Kidney (tissue), 13 donors: ENCODE measurements at regions not wholly inside any gene's neighbourhood (a gene's known extent, or its start where the extent isn't known, plus 50 kb on each side); places are given as distances from the start of the nearest gene placed in this dataset.

ENCODE experiments used
- DNase-seq, 5 donors: peaks; one replicate each; pipeline ENCODE4 v3.0.0-alpha.2; 2013 to 2020
- FAIRE-seq: peaks from 2 replicates; lab custom pipeline; 2012; peaks lifted over from hg19 to GRCh38; lab: Jason Lieb, UNC
- H3K27ac ChIP-seq, 2 donors: one replicate each; pipeline ENCODE4 v1.7.0; 2013; ENCODE audit warnings: low read depth in 2 of 2, low read length in 2 of 2, inconsistent platforms in 1 of 2
- H3K27me3 ChIP-seq: one replicate; pipeline ENCODE4 v1.7.1; 2013; ENCODE audit warnings: low read length, inconsistent platforms; ENCODE audit not compliant: control insufficient read depth, insufficient read depth
- H3K36me3 ChIP-seq, 3 donors: one replicate each; pipeline versions ENCODE4 v1.7.0 to v1.7.1; 2013; ENCODE audit warnings: low read length in 3 of 3, control low read depth in 1 of 3, inconsistent platforms in 1 of 3; ENCODE audit not compliant: insufficient read depth in 3 of 3, control insufficient read depth in 2 of 3
- H3K4me1 ChIP-seq, 3 donors: one replicate each; pipeline versions ENCODE4 v1.7.0 to v1.7.1; 2013; ENCODE audit warnings: low read length in 3 of 3, inconsistent platforms in 1 of 3, low read depth in 1 of 3; ENCODE audit not compliant: control insufficient read depth in 2 of 3, insufficient read depth in 2 of 3
- H3K4me3 ChIP-seq, 3 donors: one replicate each; pipeline versions ENCODE4 v1.7.0 to v1.8.1; 2013; ENCODE audit warnings: low read length in 3 of 3, control low read depth in 1 of 3, inconsistent platforms in 1 of 3
- H3K9ac ChIP-seq, 3 donors: one replicate each; pipeline versions ENCODE4 v1.7.0 to v1.7.1; 2013; ENCODE audit warnings: low read length in 3 of 3, control low read depth in 1 of 3, inconsistent platforms in 1 of 3
- H3K9me3 ChIP-seq, 3 donors: one replicate each; pipeline versions ENCODE4 v1.7.0 to v1.7.1; 2013; ENCODE audit warnings: low read length in 3 of 3, control low read depth in 1 of 3, inconsistent platforms in 1 of 3; ENCODE audit not compliant: control insufficient read depth in 2 of 3, insufficient read depth in 1 of 3
- CTCF ChIP-seq: IDR thresholded peaks from 3 replicates; pipeline ENCODE4 v1.5.1; 2012; ENCODE audit warnings: mild to moderate bottlenecking, moderate library complexity, borderline replicate concordance; ENCODE audit not compliant: insufficient read depth; ENCODE audit errors: extremely low read depth
- intact Hi-C: fragments of 100-400 bp; cut with DNase I; formaldehyde crosslinking; loops from one replicate; pipeline ENCODE4 v1.11.1; 2022
- donor health status: control.
- donor health status: control.
- donor health status: control.
- donor health status: control.
- donor health status: control.
- donor health status: DM: yes; HTN: yes; CAD: no.
- donor health status: Normal renal cell carcinoma (clear cell type).

GRCh38 chr2:48146552-48146951, 167.9 kb upstream of the FOXN2 start:
- Histone ChIP-seq H3K4me1 (no peaks in the 10 kb centered on the region), H3K9ac (no peak overlapping the region), H3K9me3 (no peaks in the 10 kb centered on the region), H3K27ac (no peak overlapping the region), H3K4me3 (no peak overlapping the region), H3K27me3 (no peaks in the 10 kb centered on the region), H3K36me3 (no peaks in the 10 kb centered on the region)
- FAIRE-seq (no peak), DNase-seq (no peak)
- intact Hi-C loops: no loop called here
- no peak for TF ChIP-seq CTCF

GRCh38 chr2:48147719-48148118, 166.8 kb upstream of the FOXN2 start:
- TF ChIP-seq CTCF: no peak
- intact Hi-C loops: no loop called here
- Histone ChIP-seq H3K9me3 (no peaks in the 10 kb centered on the region), H3K27me3 (no peaks in the 10 kb centered on the region), H3K9ac (no peak overlapping the region), H3K4me3 (no peak overlapping the region), H3K4me1 (no peaks in the 10 kb centered on the region), H3K27ac (no peak overlapping the region), H3K36me3 (no peaks in the 10 kb centered on the region)
- FAIRE-seq: no peak
- no peak for DNase-seq

GRCh38 chr2:48148841-48149430, 165.5 kb upstream of the FOXN2 start:
- no peak overlapping the region for H3K4me3 ChIP-seq
- DNase-seq: peak in 1 of 5 donors; percentile 28
- no peaks in the 10 kb centered on the region for H3K4me1 ChIP-seq
- FAIRE-seq: no peak
- H3K36me3 ChIP-seq: no peaks in the 10 kb centered on the region
- no peak overlapping the region for H3K27ac ChIP-seq
- no peak overlapping the region for H3K9ac ChIP-seq
- intact Hi-C loops: no loop called here
- H3K9me3 ChIP-seq: no peaks in the 10 kb centered on the region
- H3K27me3 ChIP-seq: no peaks in the 10 kb centered on the region
- TF ChIP-seq CTCF: no peak

- H3K4me1 ChIP-seq: no peaks in the 10 kb centered on the region
- no peak overlapping the region for H3K27ac ChIP-seq
- no peak for TF ChIP-seq CTCF
- intact Hi-C loops: no loop called here
- H3K9me3 ChIP-seq: peaks cover 0 to 3% (median 0%) of the 10 kb centered on the region in 3 donors
- no peak overlapping the region for H3K4me3 ChIP-seq
- H3K9ac ChIP-seq: no peak overlapping the region
- peak; percentile 63 for FAIRE-seq
- no peak for DNase-seq
- H3K36me3 ChIP-seq: no peaks in the 10 kb centered on the region
- no peaks in the 10 kb centered on the region for H3K27me3 ChIP-seq
These were observed 157.3 kb upstream of the FOXN2 start for GRCh38 chr2:48157150-48157549.
